ENCODE measurements at regions not wholly inside any gene's neighbourhood (a gene's known extent, or its start where the extent isn't known, plus 50 kb on each side); places are given as distances from the start of the nearest gene placed in this dataset.

- 53 to 70% methylated on average over 1 of the region's 1 CpG for WGBS, 2 donors
- no peak for DNase-seq (ENCODE audit: low spot score in 2 of 2)
- no peak overlapping the region for H3K4me3 ChIP-seq (ENCODE audit: low read depth, poor library complexity, severe bottlenecking)
- intact Hi-C loops (cut with DNase I; ENCODE audit: low total_unique reads): no loop called here
- TF ChIP-seq POLR2A (IDR thresholded peaks at IDR 0.05) (no peak), CTCF (IDR thresholded peaks at IDR 0.05) (no peak)
Measured at GRCh38 chr1:104726917-104727316, 977.2 kb downstream of the AMY1C start.

GRCh38 chr1:104733866-104734265 is 984.2 kb downstream of the AMY1C start:
- 77 to 85% methylated on average over 1 of the region's 1 CpG for WGBS, 2 donors
- TF ChIP-seq CTCF (IDR thresholded peaks at IDR 0.05) (no peak), POLR2A (IDR thresholded peaks at IDR 0.05) (no peak)
- intact Hi-C loops (cut with DNase I; ENCODE audit: low total_unique reads): no loop called here
- no peak for DNase-seq (ENCODE audit: low spot score in 2 of 2)
- no peak overlapping the region for H3K4me3 ChIP-seq (ENCODE audit: low read depth, poor library complexity, severe bottlenecking)

- intact Hi-C loops (cut with DNase I; ENCODE audit: low total_unique reads): no loop called here
- 37 to 41% methylated on average over 2 of the region's 2 CpGs for WGBS, 2 donors
- TF ChIP-seq CTCF (IDR thresholded peaks at IDR 0.05) (no peak), POLR2A (IDR thresholded peaks at IDR 0.05) (no peak)
- no peak for DNase-seq (ENCODE audit: low spot score in 2 of 2)
- no peak overlapping the region for H3K4me3 ChIP-seq (ENCODE audit: low read depth, poor library complexity, severe bottlenecking)
Measured at GRCh38 chr1:104745875-104746274, 996.2 kb downstream of the AMY1C start.

GRCh38 chr1:104746994-104747393 is 997.3 kb downstream of the AMY1C start:
- intact Hi-C loops (cut with DNase I; ENCODE audit: low total_unique reads): no loop called here
- no peak for DNase-seq (ENCODE audit: low spot score in 2 of 2)
- WGBS, 2 donors: 35 to 36% methylated on average over 2 of the region's 2 CpGs
- H3K4me3 ChIP-seq (ENCODE audit: low read depth, poor library complexity, severe bottlenecking): no peak overlapping the region
- TF ChIP-seq CTCF (IDR thresholded peaks at IDR 0.05) (no peak), POLR2A (IDR thresholded peaks at IDR 0.05) (no peak)

GRCh38 chr1:104760017-104760416 is 1010.3 kb downstream of the AMY1C start:
- intact Hi-C loops (cut with DNase I; ENCODE audit: low total_unique reads): no loop called here
- H3K4me3 ChIP-seq (ENCODE audit: low read depth, poor library complexity, severe bottlenecking): no peak overlapping the region
- DNase-seq (ENCODE audit: low spot score in 2 of 2): no peak
- TF ChIP-seq CTCF (IDR thresholded peaks at IDR 0.05) (no peak), POLR2A (IDR thresholded peaks at IDR 0.05) (no peak)

GRCh38 chr1:104761961-104762570 is 1012.4 kb downstream of the AMY1C start:
- DNase-seq (ENCODE audit: low spot score in 2 of 2): no peak
- WGBS, 2 donors: 53 to 66% methylated on average over 7 of the region's 7 CpGs
- TF ChIP-seq CTCF (IDR thresholded peaks at IDR 0.05) (no peak), POLR2A (IDR thresholded peaks at IDR 0.05) (no peak)
- no peak overlapping the region for H3K4me3 ChIP-seq (ENCODE audit: low read depth, poor library complexity, severe bottlenecking)
- intact Hi-C loops (cut with DNase I; ENCODE audit: low total_unique reads): no loop called here
